Progenitor cell of endocrine pancreas (in vitro differentiated cells): ENCODE measurements at regions not wholly inside any gene's neighbourhood (a gene's known extent, or its start where the extent isn't known, plus 50 kb on each side); places are given as distances from the start of the nearest gene placed in this dataset.

Source experiments
- DNase-seq: peaks from one replicate; pipeline ENCODE4 v3.0.0; 2021; ENCODE audit warnings: low spot score; ENCODE audit not compliant: unreplicated experiment
- H3K27ac Mint-ChIP-seq: 2 replicates; pipeline ENCODE4 v1.8.0; 2021; ENCODE audit warnings: mild to moderate bottlenecking, moderate library complexity, mixed read lengths
- H3K27me3 Mint-ChIP-seq: 2 replicates; pipeline ENCODE4 v1.8.0; 2021; ENCODE audit warnings: mixed read lengths
- H3K36me3 Mint-ChIP-seq: 2 replicates; pipeline ENCODE4 v1.8.0; 2022; ENCODE audit warnings: mixed read lengths; ENCODE audit not compliant: insufficient read depth
- H3K4me1 Mint-ChIP-seq: 2 replicates; pipeline ENCODE4 v1.8.0; 2021; ENCODE audit warnings: low read depth, mixed read lengths
- H3K4me3 Mint-ChIP-seq: 2 replicates; pipeline ENCODE4 v1.8.0; 2021; ENCODE audit warnings: low read depth, mild to moderate bottlenecking, moderate library complexity, mixed read lengths
- H3K9me3 Mint-ChIP-seq: 2 replicates; pipeline ENCODE4 v1.8.0; 2021; ENCODE audit warnings: low read depth, mixed read lengths
- TF ChIP-seq, protein P1 (sequence below): fragments of 200-600 bp; sonication (generic); IDR thresholded peaks from one replicate; pipeline ENCODE4 v1.5.0; 2021; ENCODE audit warnings: antibody characterized with exemption, mild to moderate bottlenecking; ENCODE audit not compliant: unreplicated experiment

DNA sequence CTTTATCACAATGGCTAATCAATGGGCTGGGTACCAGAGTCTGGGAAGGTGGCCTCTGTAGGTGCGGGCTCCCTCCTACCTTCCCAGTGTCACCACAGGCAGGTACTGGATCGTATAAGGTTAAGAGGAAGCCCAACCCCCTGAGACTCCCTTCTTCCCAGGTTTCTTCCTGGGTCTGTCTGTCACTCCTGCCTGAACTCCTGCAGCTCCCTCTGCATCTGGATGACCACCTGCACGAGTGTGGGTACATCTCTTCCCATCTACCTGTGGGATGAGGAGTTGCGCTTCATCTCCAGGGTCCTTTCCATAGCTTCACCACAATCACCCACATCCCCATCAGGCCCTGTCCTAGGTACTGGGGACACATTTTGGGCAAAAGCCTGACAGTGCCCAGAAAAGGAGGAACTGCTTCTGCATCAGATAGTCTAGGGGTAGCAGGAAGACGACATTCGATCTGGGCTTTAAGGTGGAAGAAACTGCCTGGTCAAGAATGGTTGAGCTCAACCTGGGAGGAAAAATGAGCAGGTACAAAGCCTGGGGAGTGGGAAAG, 112.2 kb upstream of the ALDH1B1 start:
- no peak for DNase-seq
- no peak overlapping the region for H3K4me3 Mint-ChIP-seq
- no peak overlapping the region for H3K27ac Mint-ChIP-seq
- peaks cover 40% of the 10 kb centered on the region for H3K27me3 Mint-ChIP-seq
- no peaks in the 10 kb centered on the region for H3K9me3 Mint-ChIP-seq
- peaks cover 11% of the 10 kb centered on the region for H3K4me1 Mint-ChIP-seq
- TF ChIP-seq, protein P1, sequence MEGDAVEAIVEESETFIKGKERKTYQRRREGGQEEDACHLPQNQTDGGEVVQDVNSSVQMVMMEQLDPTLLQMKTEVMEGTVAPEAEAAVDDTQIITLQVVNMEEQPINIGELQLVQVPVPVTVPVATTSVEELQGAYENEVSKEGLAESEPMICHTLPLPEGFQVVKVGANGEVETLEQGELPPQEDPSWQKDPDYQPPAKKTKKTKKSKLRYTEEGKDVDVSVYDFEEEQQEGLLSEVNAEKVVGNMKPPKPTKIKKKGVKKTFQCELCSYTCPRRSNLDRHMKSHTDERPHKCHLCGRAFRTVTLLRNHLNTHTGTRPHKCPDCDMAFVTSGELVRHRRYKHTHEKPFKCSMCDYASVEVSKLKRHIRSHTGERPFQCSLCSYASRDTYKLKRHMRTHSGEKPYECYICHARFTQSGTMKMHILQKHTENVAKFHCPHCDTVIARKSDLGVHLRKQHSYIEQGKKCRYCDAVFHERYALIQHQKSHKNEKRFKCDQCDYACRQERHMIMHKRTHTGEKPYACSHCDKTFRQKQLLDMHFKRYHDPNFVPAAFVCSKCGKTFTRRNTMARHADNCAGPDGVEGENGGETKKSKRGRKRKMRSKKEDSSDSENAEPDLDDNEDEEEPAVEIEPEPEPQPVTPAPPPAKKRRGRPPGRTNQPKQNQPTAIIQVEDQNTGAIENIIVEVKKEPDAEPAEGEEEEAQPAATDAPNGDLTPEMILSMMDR: no peak
- H3K36me3 Mint-ChIP-seq: no peaks in the 10 kb centered on the region

DNA sequence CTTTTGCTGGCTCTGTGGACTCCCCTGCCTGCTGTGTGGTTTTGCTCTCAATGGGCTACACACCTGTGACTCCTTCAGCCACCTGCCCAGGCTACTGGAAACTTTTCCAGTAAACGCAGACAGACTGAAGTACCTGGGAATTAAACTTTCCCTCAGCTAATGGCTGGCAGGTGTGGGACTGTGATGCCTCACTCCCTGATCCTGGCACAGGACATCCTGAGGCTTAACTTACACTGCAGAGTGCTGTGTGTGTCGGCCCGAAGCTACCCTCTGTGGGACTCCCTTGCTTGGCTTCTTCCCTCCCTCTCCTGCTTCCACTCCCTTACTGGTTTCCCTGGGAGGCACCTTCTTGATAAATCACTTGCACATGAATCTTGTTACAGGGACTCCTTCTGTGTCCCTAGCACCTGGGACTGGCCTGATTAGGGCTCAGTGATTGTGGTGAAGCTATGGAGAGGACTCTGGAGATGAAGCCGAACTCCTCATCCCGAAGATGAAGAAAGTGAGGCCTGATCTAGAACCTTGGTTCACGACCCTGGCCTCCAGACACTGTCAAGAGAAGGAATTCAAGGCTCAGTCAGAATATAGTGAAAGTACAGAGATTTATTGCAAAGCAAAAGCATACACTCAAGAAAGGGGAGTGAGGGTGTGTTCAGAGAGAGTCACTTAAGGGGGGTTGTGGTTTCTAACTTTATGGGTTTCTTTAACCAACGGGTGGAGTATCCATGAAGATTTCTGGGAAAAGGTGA, 113.4 kb upstream of the ALDH1B1 start:
- Mint-ChIP-seq H3K4me3 (no peak overlapping the region), H3K27me3 (peaks cover 38% of the 10 kb centered on the region), H3K4me1 (peaks cover 9% of the 10 kb centered on the region), H3K36me3 (no peaks in the 10 kb centered on the region), H3K9me3 (no peaks in the 10 kb centered on the region), H3K27ac (no peak overlapping the region)
- DNase-seq: no peak
- TF ChIP-seq, protein P1: no peak

DNA sequence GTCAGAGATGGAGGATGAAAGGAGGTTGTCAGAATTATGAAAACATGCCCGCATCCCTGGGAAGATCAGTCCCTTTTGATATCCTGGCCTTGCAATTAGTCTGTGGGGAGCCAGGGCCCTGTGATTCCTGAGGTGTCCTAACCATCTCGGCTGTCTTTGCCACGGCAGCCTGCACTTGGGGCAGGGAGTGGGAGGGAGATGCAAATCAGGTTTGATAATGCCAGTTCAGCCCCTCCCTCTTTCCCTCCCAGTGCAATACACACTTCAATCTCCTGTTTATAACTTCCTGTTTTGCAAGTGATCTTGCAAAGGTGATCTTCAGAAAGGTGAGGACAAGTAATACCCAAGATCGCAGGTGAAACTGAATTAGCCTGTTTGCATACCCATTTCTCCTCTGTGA, 114.0 kb upstream of the ALDH1B1 start:
- no peaks in the 10 kb centered on the region for H3K36me3 Mint-ChIP-seq
- DNase-seq: no peak
- H3K27me3 Mint-ChIP-seq: peaks cover 38% of the 10 kb centered on the region
- TF ChIP-seq, protein P1: no peak
- no peaks in the 10 kb centered on the region for H3K9me3 Mint-ChIP-seq
- H3K27ac Mint-ChIP-seq: no peak overlapping the region
- H3K4me1 Mint-ChIP-seq: peaks cover 9% of the 10 kb centered on the region
- H3K4me3 Mint-ChIP-seq: no peak overlapping the region

DNA sequence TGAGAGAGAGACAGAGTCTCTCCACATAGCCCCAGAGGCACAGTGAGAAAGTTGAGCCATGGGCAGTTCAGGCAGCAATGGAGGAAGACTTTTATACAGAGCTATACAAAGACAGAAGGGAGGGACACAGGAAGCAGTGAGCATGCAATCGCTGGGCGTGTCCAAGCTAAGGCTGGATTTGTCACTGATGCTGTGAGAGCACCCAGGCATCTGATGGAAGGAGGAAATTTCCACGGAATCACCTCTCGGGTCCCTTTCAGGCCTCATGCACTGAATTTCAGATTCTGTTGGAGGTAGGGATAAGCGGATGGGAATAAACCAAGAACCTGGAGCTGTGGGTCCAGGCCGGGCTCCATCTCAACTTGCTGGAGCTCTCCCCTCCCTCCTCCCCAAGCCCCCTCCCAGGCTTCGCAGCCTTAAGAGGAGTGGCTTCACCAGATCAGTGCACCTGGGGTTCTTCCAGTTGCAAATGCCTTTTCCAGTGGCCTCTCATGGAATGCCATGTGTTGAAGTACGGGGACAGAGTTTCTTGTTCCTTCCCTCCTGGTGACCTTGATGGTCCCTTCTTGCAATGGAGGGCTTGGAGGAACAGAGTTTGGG, 114.8 kb upstream of the ALDH1B1 start:
- no peak for DNase-seq
- TF ChIP-seq, protein P1: no peak

DNA sequence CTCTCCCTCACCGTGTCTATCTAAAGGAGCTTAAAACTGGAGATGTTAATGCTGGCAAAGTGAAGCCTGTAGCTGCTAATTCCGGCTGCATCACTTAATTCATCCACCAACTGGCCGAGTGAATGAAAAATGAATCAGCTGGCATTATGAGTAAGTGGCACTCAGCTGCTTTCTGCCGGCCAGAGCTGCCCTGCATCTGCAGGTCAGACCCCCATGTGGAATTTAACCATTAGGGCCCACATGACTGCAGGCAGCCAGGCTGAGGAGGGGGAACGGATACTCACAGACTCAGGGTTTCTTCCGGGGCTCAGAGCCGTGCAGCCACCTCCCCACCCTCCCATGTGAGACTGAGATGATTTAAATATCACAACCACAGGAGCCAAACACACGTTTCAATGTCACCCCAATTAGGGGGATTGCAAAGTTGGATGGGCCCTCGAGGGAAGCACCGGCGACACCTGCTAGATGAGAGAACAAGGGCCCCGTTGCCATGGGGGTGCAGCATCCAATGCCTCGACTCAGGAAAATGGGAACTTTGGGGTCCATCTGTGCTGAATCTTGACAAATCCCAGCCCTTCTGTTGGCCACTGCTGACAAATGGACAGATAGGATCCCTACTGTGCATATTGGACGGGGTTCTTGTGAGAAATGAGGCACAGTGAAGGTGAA, 115.6 kb upstream of the ALDH1B1 start:
- H3K27ac Mint-ChIP-seq: no peak overlapping the region
- no peak for DNase-seq
- peaks cover 5% of the 10 kb centered on the region for H3K4me1 Mint-ChIP-seq

More for the DNA sequence above, 114.8 kb upstream of the ALDH1B1 start:
- Mint-ChIP-seq H3K27ac (no peak overlapping the region), H3K4me3 (no peak overlapping the region), H3K36me3 (no peaks in the 10 kb centered on the region), H3K27me3 (peaks cover 42% of the 10 kb centered on the region), H3K9me3 (no peaks in the 10 kb centered on the region), H3K4me1 (peaks cover 9% of the 10 kb centered on the region)

More for the DNA sequence above, 115.6 kb upstream of the ALDH1B1 start:
- Mint-ChIP-seq H3K4me3 (no peak overlapping the region), H3K9me3 (no peaks in the 10 kb centered on the region), H3K36me3 (no peaks in the 10 kb centered on the region), H3K27me3 (peaks cover 45% of the 10 kb centered on the region)
- TF ChIP-seq, protein P1: no peak
